Neural progenitor cell (in vitro differentiated cells): ENCODE measurements at regions not wholly inside any gene's neighbourhood (a gene's known extent, or its start where the extent isn't known, plus 50 kb on each side); places are given as distances from the start of the nearest gene placed in this dataset.

Experiments used
- DNase-seq: peaks from one replicate; pipeline ENCODE4 v3.0.0-alpha.2; 2016; ENCODE audit warnings: low spot score
- H2AFZ ChIP-seq: fragments of 200-600 bp; sonication (generic); replicated peaks from 2 replicates; pipeline ENCODE4 v1.6.1; 2016; ENCODE audit warnings: antibody characterized with exemption
- H3F3A ChIP-seq: fragments of 200-600 bp; sonication (generic); 2 replicates; pipeline ENCODE4 v1.6.1; 2016; ENCODE audit warnings: antibody characterized with exemption, low read depth
- H3K27ac ChIP-seq: fragments of 200-600 bp; sonication (generic); 2 replicates; pipeline ENCODE4 v1.5.1; 2016; ENCODE audit warnings: mild to moderate bottlenecking
- H3K27me3 ChIP-seq: fragments of 200-600 bp; sonication (generic); 2 replicates; pipeline ENCODE4 v1.6.1; 2016; ENCODE audit warnings: mild to moderate bottlenecking, moderate library complexity
- H3K36me3 ChIP-seq: fragments of 200-600 bp; sonication (generic); 2 replicates; pipeline ENCODE4 v1.5.1; 2016
- H3K4me1 ChIP-seq: fragments of 200-600 bp; sonication (generic); 2 replicates; pipeline ENCODE4 v1.6.1; 2016; ENCODE audit warnings: mixed run types
- H3K4me2 ChIP-seq: fragments of 200-600 bp; sonication (generic); 2 replicates; pipeline ENCODE4 v1.6.1; 2016
- H3K4me3 ChIP-seq: fragments of 200-600 bp; sonication (generic); 2 replicates; pipeline ENCODE4 v1.5.1; 2016
- H3K79me2 ChIP-seq: fragments of 200-600 bp; sonication (generic); 2 replicates; pipeline ENCODE4 v1.6.1; 2016; ENCODE audit warnings: low read depth
- H3K9ac ChIP-seq: fragments of 200-600 bp; sonication (generic); 2 replicates; pipeline ENCODE4 v1.6.1; 2016
- H3K9me3 ChIP-seq: fragments of 200-600 bp; sonication (generic); 2 replicates; pipeline ENCODE4 v1.5.1; 2016; ENCODE audit warnings: low read depth
- H4K20me1 ChIP-seq: fragments of 200-600 bp; sonication (generic); 2 replicates; pipeline ENCODE4 v1.6.1; 2016; ENCODE audit warnings: low read depth
- H3K27ac Mint-ChIP-seq: 3 replicates; pipeline ENCODE4 v1.8.0; 2021; ENCODE audit warnings: mixed read lengths
- H3K27me3 Mint-ChIP-seq: 2 replicates; pipeline ENCODE4 v1.8.0; 2022; ENCODE audit warnings: low read depth, mild to moderate bottlenecking, inconsistent platforms, moderate library complexity, mixed read lengths; ENCODE audit not compliant: insufficient read depth
- H3K36me3 Mint-ChIP-seq: 3 replicates; pipeline ENCODE4 v1.8.0; 2021; ENCODE audit warnings: mixed read lengths
- H3K4me1 Mint-ChIP-seq: 3 replicates; pipeline ENCODE4 v1.8.0; 2021; ENCODE audit warnings: mixed read lengths
- H3K4me3 Mint-ChIP-seq: 3 replicates; pipeline ENCODE4 v1.8.0; 2021; ENCODE audit warnings: mild to moderate bottlenecking, moderate library complexity, mixed read lengths
- H3K9me3 Mint-ChIP-seq: 3 replicates; pipeline ENCODE4 v1.8.0; 2020; ENCODE audit warnings: mixed read lengths
- CTCF ChIP-seq: fragments of 200-600 bp; sonication (generic); IDR thresholded peaks from 2 replicates; pipeline ENCODE4 v1.5.1; 2017; ENCODE audit warnings: antibody characterized with exemption, mild to moderate bottlenecking
- EZH2 ChIP-seq: fragments of 200-600 bp; sonication (generic); IDR thresholded peaks from 2 replicates; pipeline ENCODE4 v1.6.1; 2017; ENCODE audit warnings: antibody characterized with exemption, mild to moderate bottlenecking, moderate library complexity
- EZH2phosphoT487 ChIP-seq: fragments of 200-600 bp; sonication (generic); IDR thresholded peaks from 2 replicates; pipeline ENCODE4 v1.6.1; 2017; ENCODE audit warnings: antibody characterized with exemption

- Histone ChIP-seq H3K4me3 (no peak overlapping the region), H2AFZ (no peak overlapping the region), H3K9me3 (no peaks in the 10 kb centered on the region), H3K79me2 (no peaks in the 10 kb centered on the region), H3K4me1 (peaks cover 4% of the 10 kb centered on the region), H3K27ac (no peak overlapping the region), H3K36me3 (no peaks in the 10 kb centered on the region), H4K20me1 (no peaks in the 10 kb centered on the region), H3F3A (no peaks in the 10 kb centered on the region), H3K27me3 (no peaks in the 10 kb centered on the region), H3K4me2 (no peak overlapping the region), H3K9ac (no peak overlapping the region)
- Mint-ChIP-seq H3K36me3 (no peaks in the 10 kb centered on the region), H3K4me3 (no peak overlapping the region), H3K9me3 (no peaks in the 10 kb centered on the region), H3K27me3 (peaks cover 4% of the 10 kb centered on the region), H3K27ac (no peak overlapping the region), H3K4me1 (peaks cover 13% of the 10 kb centered on the region)
- no peak for DNase-seq
- TF ChIP-seq EZH2phosphoT487 (no peak), EZH2 (no peak), CTCF (no peak)
These were observed 579.3 kb downstream of the TOX3 start for GRCh38 chr16:51967646-51968045.

- peaks cover 16% of the 10 kb centered on the region for H3K4me1 ChIP-seq
- H2AFZ ChIP-seq, result no peak overlapping the region
- H3K4me3 ChIP-seq, result no peak overlapping the region
- Mint-ChIP-seq H3K4me3 (no peak overlapping the region), H3K36me3 (no peaks in the 10 kb centered on the region), H3K27me3 (peaks cover 6% of the 10 kb centered on the region), H3K4me1 (peaks cover 6% of the 10 kb centered on the region), H3K9me3 (no peaks in the 10 kb centered on the region), H3K27ac (no peak overlapping the region)
- no peaks in the 10 kb centered on the region for H3K27me3 ChIP-seq
- peaks cover 9% of the 10 kb centered on the region for H3F3A ChIP-seq
- H3K4me2 ChIP-seq, result peak overlapping the region; percentile 29
- H3K9me3 ChIP-seq, result no peaks in the 10 kb centered on the region
- no peaks in the 10 kb centered on the region for H3K36me3 ChIP-seq
- no peak overlapping the region for H3K27ac ChIP-seq
- peak; percentile 86 for DNase-seq
- no peak overlapping the region for H3K9ac ChIP-seq
- H4K20me1 ChIP-seq, result no peaks in the 10 kb centered on the region
- no peaks in the 10 kb centered on the region for H3K79me2 ChIP-seq
- TF ChIP-seq EZH2phosphoT487 (no peak), EZH2 (no peak), CTCF (no peak)
These were observed 586.0 kb downstream of the TOX3 start for GRCh38 chr16:51960931-51961330.

- no peak overlapping the region for H3K4me3 Mint-ChIP-seq
- no peak overlapping the region for H3K4me3 ChIP-seq
- H3K9me3 Mint-ChIP-seq, result no peaks in the 10 kb centered on the region
- H3K4me2 ChIP-seq, result no peak overlapping the region
- no peak overlapping the region for H3K27ac ChIP-seq
- H3K4me1 Mint-ChIP-seq, result peaks cover 5% of the 10 kb centered on the region
- H3F3A ChIP-seq, result peaks cover 9% of the 10 kb centered on the region
- H3K9ac ChIP-seq, result no peak overlapping the region
- no peaks in the 10 kb centered on the region for H3K36me3 ChIP-seq
- H3K4me1 ChIP-seq, result peaks cover 13% of the 10 kb centered on the region
- H3K27ac Mint-ChIP-seq, result no peak overlapping the region
- no peak for TF ChIP-seq CTCF
- TF ChIP-seq EZH2, result no peak
- TF ChIP-seq EZH2phosphoT487, result no peak
- no peaks in the 10 kb centered on the region for H3K36me3 Mint-ChIP-seq
- peaks cover 4% of the 10 kb centered on the region for H3K27me3 Mint-ChIP-seq
- no peaks in the 10 kb centered on the region for H3K9me3 ChIP-seq
- DNase-seq, result no peak
- H3K27me3 ChIP-seq, result no peaks in the 10 kb centered on the region
- H3K79me2 ChIP-seq, result no peaks in the 10 kb centered on the region
- no peaks in the 10 kb centered on the region for H4K20me1 ChIP-seq
- H2AFZ ChIP-seq, result no peak overlapping the region
These were observed 593.5 kb downstream of the TOX3 start for GRCh38 chr16:51953286-51953985.
